PC-3 (cell line): ENCODE measurements at regions not wholly inside any gene's neighbourhood (a gene's known extent, or its start where the extent isn't known, plus 50 kb on each side); places are given as distances from the start of the nearest gene placed in this dataset.
"Not testable (repeated sequence)": the region's sequence is repeated elsewhere in the genome, so short reads cannot be mapped to it uniquely, and the experiment has no call there.

Source experiments
- ATAC-seq: fragments of 200-7000 bp; cut with Tn5 transposase; 2 replicates; pipeline ENCODE4 v1.9.1; 2020; ENCODE audit warnings: mild to moderate bottlenecking, moderate library complexity
- BruUV-seq: library from RNA; stranded (reverse); fragments of 400-500 nt; replicated peaks from 2 replicates; lab custom pipeline; 2021; lab: Mats Ljungman, UMichigan
- CTCF ChIA-PET: fragments of 300-600 bp; sonication (Branson Sonifier 250); formaldehyde crosslinking; loops from one replicate; lab custom pipeline; 2022; ENCODE audit warnings: antibody characterized with exemption; lab: Charles Lee
- POLR2A ChIA-PET: fragments of 300-600 bp; sonication (Branson Sonifier 250); formaldehyde crosslinking; loops from one replicate; lab custom pipeline; 2022; ENCODE audit warnings: antibody characterized with exemption; ENCODE audit not compliant: unreplicated experiment; lab: Charles Lee
- DNase-seq: peaks from one replicate; pipeline ENCODE4 v3.0.0-alpha.2; 2015
- H2AFZ ChIP-seq: fragments of 300-600 bp; sonication (generic); 2 replicates; pipeline ENCODE4 v1.6.0; 2016; ENCODE audit warnings: antibody characterized with exemption, low read length
- H3F3A ChIP-seq: fragments of 300-600 bp; sonication (generic); one replicate; pipeline ENCODE4 v1.6.0; 2017; ENCODE audit warnings: antibody characterized with exemption, low read length, control low read depth, mild to moderate bottlenecking; ENCODE audit not compliant: unreplicated experiment
- H3K27ac ChIP-seq: fragments of 300-600 bp; sonication (generic); 2 replicates; pipeline ENCODE4 v1.5.1; 2016; ENCODE audit warnings: mild to moderate bottlenecking, low read length
- H3K27me3 ChIP-seq: fragments of 300-600 bp; sonication (generic); 2 replicates; pipeline ENCODE4 v1.6.1; 2016; ENCODE audit warnings: low read length, mixed read lengths
- H3K36me3 ChIP-seq: fragments of 300-600 bp; sonication (generic); 2 replicates; pipeline ENCODE4 v1.6.1; 2016; ENCODE audit warnings: low read depth, mixed run types, low read length, mixed read lengths
- H3K4me1 ChIP-seq: fragments of 300-600 bp; sonication (generic); 2 replicates; pipeline ENCODE4 v1.5.1; 2016; ENCODE audit warnings: low read length; ENCODE audit not compliant: insufficient read depth
- H3K4me2 ChIP-seq: fragments of 300-600 bp; sonication (generic); 2 replicates; pipeline ENCODE4 v1.6.0; 2016; ENCODE audit warnings: low read length
- H3K4me3 ChIP-seq: fragments of 300-600 bp; sonication (generic); 2 replicates; pipeline ENCODE4 v1.5.1; 2016; ENCODE audit warnings: mild to moderate bottlenecking, low read length, mixed read lengths
- H3K79me2 ChIP-seq: fragments of 300-600 bp; sonication (generic); 2 replicates; pipeline ENCODE4 v1.6.1; 2017; ENCODE audit warnings: low read length, mixed read lengths
- H3K9ac ChIP-seq: fragments of 300-600 bp; sonication (generic); 2 replicates; pipeline ENCODE4 v1.6.0; 2016; ENCODE audit warnings: mild to moderate bottlenecking, low read length
- H3K9me2 ChIP-seq: fragments of 300-600 bp; sonication (generic); replicated peaks from 2 replicates; pipeline ENCODE4 v1.6.1; 2016; ENCODE audit warnings: mixed run types, low read length, mixed read lengths
- H3K9me3 ChIP-seq: fragments of 300-600 bp; sonication (generic); 2 replicates; pipeline ENCODE4 v1.6.1; 2016; ENCODE audit warnings: low read length, mixed read lengths
- H4K20me1 ChIP-seq: fragments of 300-600 bp; sonication (generic); 2 replicates; pipeline ENCODE4 v1.6.1; 2016; ENCODE audit warnings: low read length, mixed read lengths
- EZH2 ChIP-seq: fragments of 300-600 bp; sonication (generic); IDR thresholded peaks from one replicate; pipeline ENCODE4 v1.6.1; 2017; ENCODE audit warnings: antibody characterized with exemption, mild to moderate bottlenecking, low read length; ENCODE audit not compliant: unreplicated experiment
- EZH2phosphoT487 ChIP-seq: fragments of 300-600 bp; sonication (generic); IDR thresholded peaks from 2 replicates; pipeline ENCODE4 v1.6.1; 2018; ENCODE audit warnings: mild to moderate bottlenecking, antibody characterized with exemption, low read length, borderline replicate concordance
- intact Hi-C: fragments of 100-400 bp; cut with micrococcal nuclease; formaldehyde crosslinking; loops from 2 replicates; pipeline ENCODE4 v1.9.0; 2023
- TF ChIP-seq, protein P1 (sequence below): fragments of 300-600 bp; sonication (generic); conservative IDR thresholded peaks from 2 replicates; pipeline ENCODE4 v1.5.1; 2017; ENCODE audit warnings: antibody characterized with exemption, low read depth, mild to moderate bottlenecking, low read length

DNA sequence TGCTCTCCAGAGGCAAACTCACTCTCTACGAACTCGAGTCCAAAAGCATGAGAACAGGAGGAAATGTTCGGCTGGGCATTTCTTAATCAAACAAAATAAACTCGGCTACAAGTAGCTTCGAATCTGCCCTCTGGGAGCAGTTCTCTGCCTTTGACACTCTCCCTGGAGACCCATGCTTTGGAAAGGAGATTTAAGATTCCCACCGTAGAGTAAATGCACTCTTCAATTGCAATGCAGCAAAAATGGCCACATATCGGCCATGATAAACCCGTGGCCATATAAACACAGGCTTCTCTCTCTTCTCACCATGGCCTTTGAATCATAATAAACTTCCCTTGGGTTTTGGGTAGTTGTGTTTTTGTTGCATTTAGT lies 215.4 kb downstream of the TOMM20 start:
- Histone ChIP-seq H3K4me3 (no peak overlapping the region), H3K4me1 (no peaks in the 10 kb centered on the region), H3K9ac (no peak overlapping the region), H3K4me2 (no peak overlapping the region), H3K36me3 (no peaks in the 10 kb centered on the region), H3K9me3 (no peaks in the 10 kb centered on the region), H2AFZ (no peak overlapping the region), H3K27me3 (no peaks in the 10 kb centered on the region), H3F3A (no peaks in the 10 kb centered on the region), H3K27ac (no peak overlapping the region), H3K79me2 (no peaks in the 10 kb centered on the region), H3K9me2 (no peaks in the 10 kb centered on the region), H4K20me1 (no peaks in the 10 kb centered on the region)
- no peak for TF ChIP-seq EZH2phosphoT487
- ChIA-PET CTCF (no interaction called here), POLR2A (no interaction called here)
- no TSS peak for BruUV-seq
- DNase-seq (no peak), ATAC-seq (no peak)
- intact Hi-C loops: no loop called here

DNA sequence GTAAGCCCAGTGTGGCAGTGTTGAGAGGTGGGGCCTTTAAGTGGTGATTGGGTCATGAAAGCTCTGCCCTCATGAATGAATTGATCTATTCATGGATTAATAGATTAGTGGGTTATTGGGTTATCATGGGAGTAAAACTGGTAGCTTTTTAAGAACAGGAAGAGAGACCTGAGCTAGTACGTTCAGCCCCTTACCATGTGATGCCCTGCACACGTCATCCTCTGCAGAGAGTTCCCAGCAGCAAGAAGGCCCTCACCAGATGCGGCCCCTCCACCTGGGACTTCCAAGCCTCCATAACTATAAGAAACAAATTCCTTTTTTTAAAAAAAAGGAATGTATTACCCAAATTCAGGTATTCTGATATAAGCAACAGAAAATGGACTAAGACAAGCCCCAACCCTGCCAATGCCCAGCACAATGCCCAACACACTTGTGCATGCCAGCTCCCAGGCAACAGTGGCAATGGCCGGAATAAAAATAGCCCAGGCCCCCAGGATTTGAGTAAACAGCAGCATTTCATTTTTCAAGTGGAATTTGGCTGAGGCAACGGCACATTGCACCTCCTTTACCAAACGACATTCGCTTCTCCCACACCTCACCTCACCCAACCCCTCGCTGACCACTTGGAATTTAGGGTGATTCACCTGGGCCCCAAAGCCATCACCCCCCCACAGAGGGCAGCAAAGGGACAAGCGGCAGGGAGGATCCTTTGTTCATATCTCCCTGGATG lies 215.9 kb downstream of the TOMM20 start:
- H3K4me3 ChIP-seq: no peak overlapping the region
- H3K9me2 ChIP-seq: no peaks in the 10 kb centered on the region
- intact Hi-C loops: no loop called here
- no peak overlapping the region for H3K4me2 ChIP-seq
- BruUV-seq: no TSS peak
- H3K27me3 ChIP-seq: no peaks in the 10 kb centered on the region
- H3K9ac ChIP-seq: no peak overlapping the region
- H3F3A ChIP-seq: no peaks in the 10 kb centered on the region
- no peaks in the 10 kb centered on the region for H3K79me2 ChIP-seq
- no peaks in the 10 kb centered on the region for H3K36me3 ChIP-seq
- ATAC-seq (no peak), DNase-seq (no peak)
- POLR2A ChIA-PET: no interaction called here
- H3K4me1 ChIP-seq: no peaks in the 10 kb centered on the region
- TF ChIP-seq, protein P1, sequence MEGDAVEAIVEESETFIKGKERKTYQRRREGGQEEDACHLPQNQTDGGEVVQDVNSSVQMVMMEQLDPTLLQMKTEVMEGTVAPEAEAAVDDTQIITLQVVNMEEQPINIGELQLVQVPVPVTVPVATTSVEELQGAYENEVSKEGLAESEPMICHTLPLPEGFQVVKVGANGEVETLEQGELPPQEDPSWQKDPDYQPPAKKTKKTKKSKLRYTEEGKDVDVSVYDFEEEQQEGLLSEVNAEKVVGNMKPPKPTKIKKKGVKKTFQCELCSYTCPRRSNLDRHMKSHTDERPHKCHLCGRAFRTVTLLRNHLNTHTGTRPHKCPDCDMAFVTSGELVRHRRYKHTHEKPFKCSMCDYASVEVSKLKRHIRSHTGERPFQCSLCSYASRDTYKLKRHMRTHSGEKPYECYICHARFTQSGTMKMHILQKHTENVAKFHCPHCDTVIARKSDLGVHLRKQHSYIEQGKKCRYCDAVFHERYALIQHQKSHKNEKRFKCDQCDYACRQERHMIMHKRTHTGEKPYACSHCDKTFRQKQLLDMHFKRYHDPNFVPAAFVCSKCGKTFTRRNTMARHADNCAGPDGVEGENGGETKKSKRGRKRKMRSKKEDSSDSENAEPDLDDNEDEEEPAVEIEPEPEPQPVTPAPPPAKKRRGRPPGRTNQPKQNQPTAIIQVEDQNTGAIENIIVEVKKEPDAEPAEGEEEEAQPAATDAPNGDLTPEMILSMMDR: no peak
- TF ChIP-seq EZH2 (no peak), EZH2phosphoT487 (no peak)
- CTCF ChIA-PET: no interaction called here
- no peak overlapping the region for H3K27ac ChIP-seq
- no peaks in the 10 kb centered on the region for H3K9me3 ChIP-seq
- no peak overlapping the region for H2AFZ ChIP-seq
- H4K20me1 ChIP-seq: no peaks in the 10 kb centered on the region

DNA sequence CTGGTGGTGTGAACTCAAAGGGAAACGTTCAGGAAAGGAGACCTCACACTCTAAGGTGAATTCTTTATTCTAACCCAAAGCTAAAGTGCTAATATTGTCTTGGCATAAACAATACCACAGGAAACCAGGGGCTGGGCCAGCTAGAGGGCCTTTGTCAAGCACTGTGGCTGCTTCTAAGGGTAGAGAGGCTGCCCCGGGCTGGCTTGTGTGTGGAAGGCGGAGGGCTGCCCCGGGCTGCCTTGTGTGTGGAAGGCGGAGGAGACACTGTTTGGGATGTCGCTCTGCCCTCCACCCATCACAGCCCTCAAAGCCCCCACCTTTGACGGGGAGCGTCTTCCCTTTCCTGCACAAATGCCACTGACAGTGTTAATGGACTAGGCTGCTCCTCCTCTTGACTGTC lies 216.8 kb downstream of the TOMM20 start:
- no peak for ATAC-seq
- CTCF ChIA-PET: no interaction called here

DNA sequence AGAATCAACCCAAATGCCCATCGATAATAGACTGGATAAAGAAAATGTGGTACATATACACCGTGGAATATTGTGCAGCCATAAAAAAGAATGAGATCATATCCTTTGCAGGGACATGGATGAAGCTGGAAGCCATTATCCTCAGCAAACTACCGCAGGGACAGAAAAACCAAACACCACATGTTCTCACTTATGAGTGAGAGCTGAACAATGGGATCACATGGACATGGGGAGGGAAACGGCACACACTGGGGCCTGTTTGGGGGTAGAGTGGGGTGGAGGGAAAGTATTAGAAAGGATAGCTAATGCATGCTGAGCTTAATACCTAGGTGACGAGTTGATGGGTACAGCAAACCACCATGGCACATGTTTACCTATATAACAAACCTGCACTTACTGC lies 217.5 kb downstream of the TOMM20 start:
- ATAC-seq, BruUV-seq, H3K27ac ChIP-seq, H3K9me2 ChIP-seq, H3K36me3 ChIP-seq, H4K20me1 ChIP-seq, H3K79me2 ChIP-seq, H3F3A ChIP-seq, intact Hi-C loops, H3K4me1 ChIP-seq, H2AFZ ChIP-seq, H3K27me3 ChIP-seq, CTCF ChIA-PET, H3K4me3 ChIP-seq, DNase-seq, H3K9me3 ChIP-seq, H3K4me2 ChIP-seq, POLR2A ChIA-PET, H3K9ac ChIP-seq: not testable (repeated sequence)

More for the DNA sequence above, 216.8 kb downstream of the TOMM20 start:
- TF ChIP-seq, protein P1: no peak
- Histone ChIP-seq H3K9ac (no peak overlapping the region), H2AFZ (no peak overlapping the region), H3K9me2 (no peaks in the 10 kb centered on the region), H3K27me3 (no peaks in the 10 kb centered on the region), H3K27ac (no peak overlapping the region), H3K4me1 (no peaks in the 10 kb centered on the region), H4K20me1 (no peaks in the 10 kb centered on the region), H3K36me3 (no peaks in the 10 kb centered on the region), H3K4me2 (no peak overlapping the region), H3K9me3 (no peaks in the 10 kb centered on the region), H3F3A (no peaks in the 10 kb centered on the region), H3K4me3 (no peak overlapping the region), H3K79me2 (no peaks in the 10 kb centered on the region)
- no TSS peak for BruUV-seq
- DNase-seq: no peak
- POLR2A ChIA-PET: no interaction called here
- intact Hi-C loops: no loop called here
